GDM1 (cell line): ENCODE measurements at regions not wholly inside any gene's neighbourhood (a gene's known extent, or its start where the extent isn't known, plus 50 kb on each side); places are given as distances from the start of the nearest gene placed in this dataset.

Source experiments
- DNase-seq: peaks from one replicate; lab custom pipeline; 2025; lab: John Stamatoyannopoulos, UW

DNA sequence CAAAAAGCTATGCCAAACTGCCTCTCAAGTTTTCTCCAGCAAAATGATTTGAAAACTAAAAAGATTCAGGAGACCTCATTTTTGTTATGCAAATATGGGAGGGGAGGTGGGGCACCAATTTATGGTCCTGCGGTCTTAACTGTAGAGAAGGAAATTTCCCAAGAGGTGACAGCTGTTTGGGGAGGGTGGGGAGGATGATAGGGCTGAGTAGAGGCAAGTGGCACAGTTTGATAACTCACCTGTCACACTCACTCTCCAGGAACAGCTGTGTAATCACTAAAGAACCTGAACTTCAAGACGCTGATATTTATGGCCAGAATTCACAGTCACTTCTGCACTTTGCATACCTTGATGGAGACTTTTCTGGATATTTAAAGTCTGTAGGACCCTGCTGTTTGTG, 232.9 kb upstream of the STARD13 start:
- DNase-seq: no peak

DNA sequence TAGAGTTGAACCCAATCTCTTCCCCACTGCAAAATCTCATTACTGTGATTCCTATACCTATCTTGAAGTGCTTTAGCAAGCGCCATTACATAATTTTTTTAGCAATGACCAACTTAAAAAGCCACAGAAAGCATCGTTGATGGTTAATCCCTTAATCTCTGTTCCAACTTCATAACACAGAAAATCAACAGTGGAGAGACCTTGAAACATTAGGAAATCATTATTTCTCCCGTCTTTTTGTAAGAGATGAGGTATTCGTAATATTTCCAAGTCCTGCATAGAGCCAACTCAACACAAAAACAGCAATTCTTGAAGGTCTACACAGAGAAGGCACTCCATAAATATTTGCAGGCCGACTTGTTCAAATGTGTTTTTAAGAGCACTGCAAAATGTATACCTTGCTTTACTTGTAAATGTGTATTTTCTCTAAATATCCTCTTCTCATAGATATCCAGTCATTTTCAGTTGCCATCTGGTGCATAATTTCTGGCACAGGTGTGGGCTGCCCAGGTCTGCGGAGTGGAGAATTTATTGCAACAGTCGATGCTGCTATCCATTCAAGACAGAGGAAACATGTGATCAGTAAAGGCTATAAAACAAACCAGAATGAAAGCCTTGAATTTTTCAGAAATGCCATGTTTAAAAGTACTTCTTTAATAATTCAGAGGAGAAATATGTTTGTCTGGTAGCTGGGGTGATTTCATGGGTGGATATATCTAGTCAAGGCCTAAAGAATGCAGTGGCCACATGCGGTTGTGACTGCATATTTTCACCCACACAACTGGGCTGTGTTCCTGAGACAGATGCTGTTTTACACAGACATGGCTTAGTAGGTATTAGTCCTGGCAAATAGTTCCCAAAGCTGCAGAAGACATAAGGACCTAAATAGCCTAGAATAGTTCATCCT, 234.3 kb upstream of the STARD13 start:
- no peak for DNase-seq

GRCh38 chr13:33520468-33520839, 234.9 kb upstream of the STARD13 start:
- DNase-seq: no peak

GRCh38 chr13:33524086-33524485, 238.5 kb upstream of the STARD13 start:
- no peak for DNase-seq

- DNase-seq: no peak
These were observed 240.2 kb upstream of the STARD13 start for GRCh38 chr13:33525763-33526162.

DNA sequence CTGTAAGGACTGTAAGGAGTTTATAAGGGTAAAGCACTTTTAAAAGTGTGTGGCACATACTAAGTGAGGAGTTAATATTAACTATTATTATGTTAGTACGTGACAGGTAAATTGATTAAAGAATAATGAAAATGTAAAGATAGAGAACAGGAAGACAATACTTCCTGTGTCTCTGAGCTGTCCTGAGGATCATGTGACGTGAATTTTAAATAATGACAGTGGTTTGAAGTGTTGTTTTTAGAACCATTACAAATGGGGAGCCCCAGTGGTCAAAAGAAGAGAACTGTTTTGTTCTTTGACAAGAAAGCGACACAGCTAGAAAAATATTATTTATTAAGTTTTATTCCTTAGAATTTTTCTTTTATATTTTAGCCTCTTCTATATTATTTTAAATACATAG, 241.2 kb upstream of the STARD13 start:
- no peak for DNase-seq

DNA sequence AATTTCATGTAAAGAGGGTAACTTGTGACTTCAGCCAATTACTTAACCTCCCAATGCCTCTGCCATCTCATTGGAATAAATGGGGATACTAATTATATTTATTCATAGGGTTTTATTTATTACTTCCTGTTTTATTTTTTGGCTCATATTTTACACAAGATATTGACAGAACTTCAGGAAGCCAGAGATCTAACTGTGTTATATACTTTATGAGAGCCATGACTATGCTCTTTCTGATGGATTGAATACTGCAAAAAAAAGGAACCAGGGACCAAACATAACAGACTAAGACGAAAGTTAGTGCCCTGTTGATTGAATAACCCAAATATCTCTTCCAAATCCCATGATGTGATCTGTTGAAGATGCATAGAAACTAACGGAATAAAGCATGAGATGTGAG, 243.3 kb upstream of the STARD13 start:
- no peak for DNase-seq

- no peak for DNase-seq
These were observed 245.9 kb upstream of the STARD13 start for GRCh38 chr13:33531484-33531883.

DNA sequence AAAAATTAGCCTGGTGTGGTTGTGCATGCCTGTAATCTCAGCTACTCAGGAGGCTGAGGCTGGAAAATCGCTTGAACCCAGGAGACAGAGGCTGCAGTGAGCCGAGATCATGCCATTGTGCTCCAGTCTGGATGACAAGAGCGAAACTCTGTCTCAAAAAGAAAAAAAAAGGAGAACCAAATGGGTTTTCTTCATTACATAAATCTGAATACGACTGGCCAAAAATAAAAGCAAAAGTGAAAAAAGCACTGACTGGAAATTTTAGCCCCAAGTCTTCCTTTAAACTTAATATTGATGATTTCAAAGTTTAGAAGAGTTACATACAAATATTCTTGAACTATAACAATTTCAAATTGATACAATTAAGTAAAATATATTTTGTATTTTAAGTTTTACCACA, 249.5 kb upstream of the STARD13 start:
- DNase-seq: no peak

DNA sequence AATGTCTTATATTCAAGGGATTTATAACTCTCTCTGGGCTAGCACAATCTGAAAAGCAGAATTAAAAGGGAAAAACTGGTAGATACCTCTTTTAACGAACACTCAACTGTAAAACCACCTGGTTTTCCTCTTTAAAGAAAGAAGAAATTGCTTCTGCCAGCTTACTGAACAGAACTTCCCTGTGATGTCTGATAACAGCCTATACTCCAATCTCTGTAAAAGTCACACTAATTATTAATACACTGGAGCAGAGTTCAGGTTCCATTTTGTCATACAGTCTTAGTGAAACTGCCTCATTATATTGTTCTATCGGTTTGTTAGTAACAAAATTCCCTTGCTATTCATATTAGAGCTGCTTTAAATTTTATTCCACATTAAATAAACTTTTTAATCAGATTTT, 251.0 kb upstream of the STARD13 start:
- DNase-seq: no peak

DNA sequence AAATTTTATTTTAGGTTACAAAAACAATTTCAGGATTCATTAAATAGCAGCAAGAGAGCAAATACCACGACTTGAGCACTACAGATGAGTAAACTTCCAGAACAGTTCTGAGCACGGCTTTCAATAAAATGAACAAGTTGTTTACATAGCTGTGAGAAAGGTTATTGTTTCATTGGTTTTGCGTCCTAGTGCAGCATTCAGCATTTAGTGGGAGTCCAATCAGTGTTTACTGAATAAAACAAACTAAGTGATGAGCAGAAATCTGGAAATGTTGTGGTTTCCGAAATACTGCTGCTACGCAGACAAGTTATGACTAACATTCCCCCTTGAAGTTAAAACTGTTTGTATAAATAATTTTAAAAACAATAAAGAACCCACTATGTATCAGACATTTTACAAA, 251.5 kb upstream of the STARD13 start:
- DNase-seq: no peak

- DNase-seq: peak; percentile 26
These were observed 252.1 kb upstream of the STARD13 start for GRCh38 chr13:33537676-33538075.

DNA sequence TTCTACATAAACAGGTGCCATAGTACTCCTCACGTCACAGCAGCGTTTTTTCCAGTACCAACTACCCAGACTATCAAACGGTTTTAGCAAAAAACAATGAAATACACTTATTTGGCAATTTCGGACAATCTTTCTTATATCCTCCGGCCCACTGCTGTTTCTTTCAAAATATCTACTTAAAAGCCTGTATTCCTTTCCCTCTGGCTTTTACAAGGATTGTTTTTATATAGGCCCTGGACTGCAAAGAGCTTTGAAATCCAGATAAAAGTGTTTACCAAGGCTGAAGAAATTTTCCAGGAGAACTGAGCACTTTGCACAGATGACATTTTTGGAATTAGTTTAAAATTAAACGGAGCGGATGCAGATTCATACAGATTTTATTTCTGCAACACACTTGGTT, 255.9 kb upstream of the STARD13 start:
- no peak for DNase-seq

DNA sequence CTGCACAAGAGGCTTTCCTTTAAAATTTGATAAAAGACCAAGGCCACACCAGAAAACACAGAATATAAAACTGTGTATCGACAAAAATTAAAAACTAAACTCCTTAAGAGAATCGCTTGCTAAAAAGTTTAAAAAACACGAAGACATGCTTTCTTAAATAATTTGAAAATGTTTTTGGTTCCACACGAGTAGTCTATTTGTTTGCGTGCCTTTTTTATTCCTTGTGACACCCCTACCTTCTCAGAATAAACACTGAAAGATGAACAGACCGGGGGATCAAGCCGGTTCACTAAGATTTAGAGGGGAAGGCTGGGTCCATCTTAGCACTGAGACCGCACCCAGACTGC, 256.4 kb upstream of the STARD13 start:
- no peak for DNase-seq

DNA sequence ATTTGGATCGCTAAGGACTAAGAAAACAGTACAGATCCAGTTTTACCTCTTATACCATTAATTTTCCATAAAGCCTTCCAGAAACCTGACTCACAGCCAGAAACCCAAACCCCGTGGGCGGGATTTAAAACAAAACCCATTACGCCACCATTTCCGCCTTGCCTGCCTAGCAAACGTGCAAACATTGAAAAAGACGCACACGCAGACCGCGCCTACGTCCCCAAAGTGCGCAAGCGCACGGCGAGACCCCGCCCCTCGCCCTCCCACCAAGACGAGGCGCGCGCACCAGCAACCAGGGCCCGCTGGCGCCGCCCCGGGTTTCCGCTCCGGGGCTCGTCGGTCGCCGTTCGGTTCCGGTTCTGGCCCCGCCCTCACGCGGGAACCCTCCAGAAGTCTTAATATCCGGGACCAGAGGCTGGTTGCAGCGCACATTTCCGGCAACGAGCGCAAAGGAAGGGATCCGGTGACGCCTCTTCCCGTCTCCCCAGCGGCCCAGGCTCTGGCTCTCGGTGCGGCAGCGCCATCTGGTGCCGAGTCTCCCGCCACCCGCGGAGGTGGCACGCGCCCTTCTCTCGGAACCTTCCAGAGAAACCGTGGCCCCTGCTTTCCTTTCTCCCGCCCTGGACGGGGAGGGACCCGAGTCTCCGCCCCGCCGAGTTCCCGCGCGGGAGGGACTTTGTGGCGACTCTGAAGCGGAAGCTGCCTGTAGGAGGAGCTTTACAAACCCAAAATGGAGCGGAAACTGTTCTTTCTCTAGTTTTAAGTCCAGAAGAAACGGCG, 256.9 kb upstream of the STARD13 start:
- peak; percentile 100 for DNase-seq

- no peak for DNase-seq
These were observed 257.5 kb upstream of the STARD13 start for GRCh38 chr13:33543089-33543459.

GRCh38 chr13:33543631-33544265, 258.2 kb upstream of the STARD13 start:
- peak; percentile 19 for DNase-seq

DNA sequence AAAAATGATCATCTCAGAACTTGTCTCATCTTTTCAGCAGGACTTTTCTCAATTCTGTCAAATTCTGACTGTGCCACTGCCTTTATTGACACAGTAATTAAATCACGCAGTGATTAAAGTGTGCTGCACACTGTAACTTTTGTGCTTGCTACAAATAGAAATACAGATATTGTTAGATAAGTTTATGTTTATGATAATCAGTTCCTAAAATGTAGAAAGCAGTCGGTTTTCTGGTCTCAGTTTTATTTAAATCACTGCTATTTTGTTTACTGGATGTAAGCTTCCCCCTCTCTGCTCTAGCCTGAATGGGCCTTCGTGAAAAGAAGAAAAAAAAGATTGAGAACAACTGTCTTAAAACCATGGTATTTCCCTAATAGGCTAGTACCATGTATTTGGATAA, 258.8 kb upstream of the STARD13 start:
- DNase-seq: no peak

- DNase-seq: no peak
These were observed 259.9 kb upstream of the STARD13 start for GRCh38 chr13:33545492-33545891.

DNA sequence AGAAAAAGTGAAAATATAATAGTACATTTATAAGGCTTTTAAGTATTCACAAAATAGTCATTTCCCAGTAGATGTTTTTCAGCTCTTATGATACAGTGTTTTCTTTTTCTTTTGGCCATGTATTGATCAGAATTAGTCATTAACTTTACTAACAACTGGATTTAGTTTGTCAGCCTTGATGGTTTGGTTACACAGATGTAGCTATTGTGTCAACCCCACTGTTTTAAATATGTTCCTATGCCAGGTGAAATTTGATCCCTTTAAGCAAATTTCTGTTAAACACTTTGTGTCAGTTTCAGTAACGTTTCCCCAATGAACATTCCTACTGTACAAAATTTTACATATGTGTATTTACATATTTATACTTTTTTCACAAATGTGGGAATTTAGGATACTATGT, 261.5 kb upstream of the STARD13 start:
- no peak for DNase-seq

- DNase-seq: no peak
These were observed 262.5 kb upstream of the STARD13 start for GRCh38 chr13:33548069-33548468.

GRCh38 chr13:33550276-33550675, 264.7 kb upstream of the STARD13 start:
- DNase-seq: no peak

GRCh38 chr13:33550885-33551284, 265.3 kb upstream of the STARD13 start:
- DNase-seq: no peak
